AG09319 (cell line): ENCODE measurements at regions not wholly inside any gene's neighbourhood (a gene's known extent, or its start where the extent isn't known, plus 50 kb on each side); places are given as distances from the start of the nearest gene placed in this dataset.

Experiments used
- DNase-seq: peaks from one replicate; pipeline ENCODE4 v3.0.0-alpha.2; 2010; ENCODE audit warnings: low read depth; ENCODE audit errors: extremely low read depth
- CTCF ChIP-seq: IDR thresholded peaks from 2 replicates; pipeline ENCODE4 v1.5.1; 2011; ENCODE audit warnings: low read depth, mild to moderate bottlenecking, inconsistent platforms, low read length, moderate library complexity

- no peak for DNase-seq
- no peak for TF ChIP-seq CTCF
Measured at GRCh38 chr12:125417446-125417845, 352.2 kb downstream of the AACS start.

- TF ChIP-seq CTCF: no peak
- DNase-seq: no peak
Measured at GRCh38 chr12:125418902-125419564, 353.8 kb downstream of the AACS start.

- TF ChIP-seq CTCF: no peak
- no peak for DNase-seq
Measured at GRCh38 chr12:125424909-125425308, 359.7 kb downstream of the AACS start.

GRCh38 chr12:125431516-125431915 is 366.3 kb downstream of the AACS start:
- no peak for TF ChIP-seq CTCF
- no peak for DNase-seq

GRCh38 chr12:125434131-125434530 is 368.9 kb downstream of the AACS start:
- no peak for DNase-seq
- TF ChIP-seq CTCF: no peak

- no peak for TF ChIP-seq CTCF
- no peak for DNase-seq
Measured at GRCh38 chr12:125434936-125435443, 369.8 kb downstream of the AACS start.

- no peak for TF ChIP-seq CTCF
- DNase-seq: no peak
Measured at GRCh38 chr12:125435871-125436270, 370.6 kb downstream of the AACS start.
